ENCODE measurements at regions not wholly inside any gene's neighbourhood (a gene's known extent, or its start where the extent isn't known, plus 50 kb on each side); places are given as distances from the start of the nearest gene placed in this dataset.

GRCh38 chr1:232369451-232370296, 260.3 kb downstream of the SIPA1L2 start:
- POLR2A ChIA-PET: no interaction called here
- DNase-seq (no peak), ATAC-seq (no peak)
- H3K27ac Mint-ChIP-seq: no peak overlapping the region
- no peaks in the 10 kb centered on the region for H3K4me1 Mint-ChIP-seq
- H3K27me3 Mint-ChIP-seq: peaks cover 1 to 17% (median 8%) of the 10 kb centered on the region in 5 donors
- no peaks in the 10 kb centered on the region for H3K36me3 Mint-ChIP-seq
- H3K9me3 Mint-ChIP-seq: no peaks in the 10 kb centered on the region
- no peak overlapping the region for H3K4me3 Mint-ChIP-seq

- POLR2A ChIA-PET: no interaction called here
- H3K9me3 Mint-ChIP-seq: no peaks in the 10 kb centered on the region
- H3K4me3 Mint-ChIP-seq: no peak overlapping the region
Observed at GRCh38 chr1:232368821-232369321, 261.1 kb downstream of the SIPA1L2 start.

DNA sequence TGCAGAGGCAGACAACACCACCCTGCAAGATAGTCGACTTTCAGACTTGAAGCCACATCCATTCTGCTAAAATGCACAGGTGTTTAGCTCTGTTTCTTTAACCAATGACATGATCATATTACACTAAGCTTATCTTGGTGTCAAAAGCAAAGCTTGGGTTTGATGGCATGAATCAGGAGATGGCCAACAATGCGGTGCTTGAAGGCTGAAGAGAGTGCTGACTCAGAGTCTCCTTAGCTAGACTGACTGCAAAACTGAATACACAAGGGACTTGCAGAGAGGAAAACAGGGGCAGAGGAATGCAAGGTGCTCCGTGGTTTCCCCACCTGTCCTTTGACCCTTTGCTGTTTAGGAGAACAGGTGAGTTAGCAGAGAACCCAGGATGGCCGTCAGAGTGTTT, 262.6 kb downstream of the SIPA1L2 start:
- no peak for DNase-seq
- Mint-ChIP-seq H3K36me3 (no peaks in the 10 kb centered on the region), H3K9me3 (no peaks in the 10 kb centered on the region), H3K27me3 (peaks cover 0 to 11% (median 5%) of the 10 kb centered on the region in 5 donors), H3K4me1 (no peaks in the 10 kb centered on the region), H3K27ac (no peak overlapping the region), H3K4me3 (no peak overlapping the region)
- POLR2A ChIA-PET: no interaction called here
- no peak for ATAC-seq

More at GRCh38 chr1:232368821-232369321, 261.1 kb downstream of the SIPA1L2 start:
- no peak for DNase-seq
- no peaks in the 10 kb centered on the region for H3K4me1 Mint-ChIP-seq
- H3K36me3 Mint-ChIP-seq: no peaks in the 10 kb centered on the region
- no peak overlapping the region for H3K27ac Mint-ChIP-seq
- no peak for ATAC-seq
- peaks cover 1 to 16% (median 8%) of the 10 kb centered on the region in 5 donors for H3K27me3 Mint-ChIP-seq

DNA sequence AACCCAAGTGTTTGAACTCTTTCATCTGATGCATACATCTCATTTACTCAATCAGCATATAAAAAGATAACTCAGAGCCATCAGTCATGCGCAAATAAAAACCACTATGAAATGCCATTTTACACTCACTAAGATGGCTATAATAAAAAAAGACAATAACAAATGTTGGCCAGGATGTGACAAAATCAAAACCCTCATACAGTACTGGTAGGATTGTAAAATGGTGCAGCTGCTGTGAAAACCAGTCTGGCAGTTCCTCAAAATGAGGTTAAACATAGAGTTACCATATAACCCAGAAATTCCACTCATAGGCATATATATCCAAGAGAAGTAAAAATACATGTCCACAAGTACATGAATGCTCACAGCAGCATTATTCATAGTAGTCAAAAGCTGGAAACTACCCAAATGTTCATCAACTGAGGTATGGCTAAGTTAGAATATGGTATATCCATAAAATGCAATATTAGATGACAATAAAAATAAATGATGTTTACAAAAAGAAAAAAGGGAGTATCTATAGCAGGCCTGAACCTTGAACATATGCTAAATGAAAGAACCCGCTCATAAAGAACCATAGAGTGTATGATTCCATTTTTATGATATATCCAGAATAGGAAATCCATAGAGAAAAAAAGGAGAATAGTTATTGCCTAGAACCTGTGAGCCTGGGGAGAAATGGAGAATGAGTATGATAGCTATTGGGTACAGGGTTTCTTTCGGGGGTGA, 265.1 kb downstream of the SIPA1L2 start:
- no peaks in the 10 kb centered on the region for H3K9me3 Mint-ChIP-seq
- no peaks in the 10 kb centered on the region for H3K36me3 Mint-ChIP-seq
- H3K27ac Mint-ChIP-seq: no peak overlapping the region
- ATAC-seq (no peak), DNase-seq (no peak)
- H3K4me1 Mint-ChIP-seq: no peaks in the 10 kb centered on the region
- no peak overlapping the region for H3K4me3 Mint-ChIP-seq
- POLR2A ChIA-PET: no interaction called here
- peaks cover 0 to 5% (median 4%) of the 10 kb centered on the region in 5 donors for H3K27me3 Mint-ChIP-seq

GRCh38 chr1:232363008-232363407, 266.9 kb downstream of the SIPA1L2 start:
- POLR2A ChIA-PET: no interaction called here
- H3K27ac Mint-ChIP-seq: no peak overlapping the region

DNA sequence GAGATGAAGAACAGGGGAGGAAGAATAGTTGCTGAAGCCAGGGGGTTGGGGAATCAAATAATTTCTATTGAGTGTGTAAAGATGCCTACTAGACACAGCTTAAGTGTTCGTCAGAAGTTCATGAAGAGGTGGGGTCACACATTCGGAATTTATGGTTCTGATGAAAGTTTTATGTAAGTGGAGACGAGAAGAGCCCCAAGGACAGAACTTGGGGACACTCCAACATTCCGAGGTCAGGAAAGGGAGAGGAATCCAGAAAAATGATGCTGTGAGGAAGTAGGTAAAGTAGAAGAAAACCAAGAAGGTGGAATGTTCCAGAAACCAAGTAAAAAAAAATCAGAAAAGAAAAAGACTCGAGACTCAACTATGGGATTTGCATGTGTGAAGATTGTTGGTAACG, 272.5 kb downstream of the SIPA1L2 start:
- Mint-ChIP-seq H3K9me3 (no peaks in the 10 kb centered on the region), H3K4me3 (no peak overlapping the region), H3K27me3 (peaks cover 4 to 17% (median 6%) of the 10 kb centered on the region in 5 donors), H3K4me1 (no peaks in the 10 kb centered on the region), H3K36me3 (no peaks in the 10 kb centered on the region), H3K27ac (no peak overlapping the region)
- POLR2A ChIA-PET: no interaction called here
- ATAC-seq: no peak
- DNase-seq: no peak

More at GRCh38 chr1:232363008-232363407, 266.9 kb downstream of the SIPA1L2 start:
- ATAC-seq (no peak), DNase-seq (no peak)
- H3K4me3 Mint-ChIP-seq: no peak overlapping the region
- no peaks in the 10 kb centered on the region for H3K36me3 Mint-ChIP-seq
- peaks cover 0 to 4% (median 0%) of the 10 kb centered on the region in 5 donors for H3K27me3 Mint-ChIP-seq
- no peaks in the 10 kb centered on the region for H3K4me1 Mint-ChIP-seq
- H3K9me3 Mint-ChIP-seq: no peaks in the 10 kb centered on the region

GRCh38 chr1:232355162-232356006, 274.5 kb downstream of the SIPA1L2 start:
- Mint-ChIP-seq H3K9me3 (no peaks in the 10 kb centered on the region), H3K4me1 (no peaks in the 10 kb centered on the region), H3K27ac (peak overlapping the region in 1 of 10 donors; percentile 13), H3K27me3 (peaks cover 2 to 33% (median 12%) of the 10 kb centered on the region in 5 donors), H3K36me3 (no peaks in the 10 kb centered on the region), H3K4me3 (no peak overlapping the region)
- ATAC-seq (no peak), DNase-seq (no peak)
- POLR2A ChIA-PET: no interaction called here

DNA sequence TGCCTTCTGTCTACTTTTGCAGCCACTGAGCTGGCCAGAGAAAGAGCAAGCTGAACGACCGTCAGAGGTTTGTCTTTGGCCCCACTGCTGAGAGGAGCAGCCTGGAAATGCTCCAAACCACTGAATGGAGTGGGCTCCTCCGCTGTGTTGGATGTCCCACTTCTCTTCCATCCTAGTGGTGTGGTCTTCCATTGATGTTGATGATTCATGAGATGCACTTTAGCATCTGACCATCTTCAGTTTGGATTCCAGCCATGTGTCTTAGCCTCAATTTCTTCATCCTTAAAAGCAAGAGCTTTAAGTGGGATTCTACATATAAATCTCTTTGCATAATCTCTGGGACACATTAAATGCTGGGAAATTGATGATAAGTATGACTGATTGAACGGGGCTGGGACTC, 276.9 kb downstream of the SIPA1L2 start:
- Mint-ChIP-seq H3K9me3 (no peaks in the 10 kb centered on the region), H3K27ac (no peak overlapping the region), H3K4me1 (no peaks in the 10 kb centered on the region), H3K4me3 (no peak overlapping the region), H3K36me3 (no peaks in the 10 kb centered on the region), H3K27me3 (peaks cover 3 to 50% (median 15%) of the 10 kb centered on the region in 5 donors)
- DNase-seq (no peak), ATAC-seq (no peak)
- POLR2A ChIA-PET: no interaction called here

- Mint-ChIP-seq H3K4me1 (no peaks in the 10 kb centered on the region), H3K4me3 (no peak overlapping the region), H3K27ac (peak overlapping the region in 1 of 10 donors; percentile 63), H3K9me3 (no peaks in the 10 kb centered on the region), H3K27me3 (peaks cover 3 to 51% (median 15%) of the 10 kb centered on the region in 5 donors), H3K36me3 (no peaks in the 10 kb centered on the region)
- POLR2A ChIA-PET: no interaction called here
- ATAC-seq (no peak), DNase-seq (no peak)
Observed at GRCh38 chr1:232352366-232352765, 277.6 kb downstream of the SIPA1L2 start.

GRCh38 chr1:232351335-232351734, 278.6 kb downstream of the SIPA1L2 start:
- no peak for DNase-seq
- Mint-ChIP-seq H3K4me3 (no peak overlapping the region), H3K27ac (no peak overlapping the region), H3K27me3 (peaks cover 3 to 57% (median 15%) of the 10 kb centered on the region in 5 donors), H3K36me3 (no peaks in the 10 kb centered on the region), H3K9me3 (no peaks in the 10 kb centered on the region), H3K4me1 (no peaks in the 10 kb centered on the region)
- POLR2A ChIA-PET: no interaction called here
- ATAC-seq: no peak

GRCh38 chr1:232346844-232347243, 283.1 kb downstream of the SIPA1L2 start:
- no peak overlapping the region for H3K27ac Mint-ChIP-seq
- H3K4me1 Mint-ChIP-seq: no peaks in the 10 kb centered on the region
- no peak for ATAC-seq
- H3K36me3 Mint-ChIP-seq: peaks cover 0 to 6% (median 0%) of the 10 kb centered on the region in 3 donors
- H3K4me3 Mint-ChIP-seq: no peak overlapping the region
- H3K27me3 Mint-ChIP-seq: peaks cover 6 to 55% (median 12%) of the 10 kb centered on the region in 5 donors
- POLR2A ChIA-PET: no interaction called here
- H3K9me3 Mint-ChIP-seq: peaks cover 0 to 22% (median 9%) of the 10 kb centered on the region in 9 donors
- no peak for DNase-seq

DNA sequence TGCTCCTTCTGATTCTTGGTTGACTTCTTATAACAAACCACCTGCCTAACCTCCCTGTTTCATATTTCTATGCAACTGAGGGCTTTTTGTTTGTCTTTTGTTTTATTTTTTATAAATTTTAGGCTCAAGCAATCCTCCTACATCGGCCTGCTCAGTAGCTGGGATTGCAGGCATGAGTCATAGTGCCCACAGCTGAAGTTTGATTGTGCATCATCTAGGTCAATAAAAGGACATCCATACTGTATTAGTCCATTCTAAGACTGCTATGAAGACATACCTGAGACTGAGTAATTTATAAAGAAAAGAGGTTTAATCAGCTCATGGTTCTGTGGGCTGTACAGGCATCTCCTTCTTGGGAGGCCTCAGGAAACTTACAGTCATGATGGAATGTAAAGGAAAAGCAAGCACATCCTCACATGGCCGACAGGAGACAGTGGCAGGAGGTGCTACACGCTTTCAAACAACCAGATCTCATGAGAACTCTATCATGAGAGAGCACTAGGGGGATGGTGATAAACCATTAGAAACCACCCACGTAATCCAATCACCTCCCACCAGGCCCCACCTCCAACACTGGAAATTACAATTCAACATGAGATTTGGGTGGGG, 285.0 kb downstream of the SIPA1L2 start:
- peaks cover 0 to 22% (median 9%) of the 10 kb centered on the region in 9 donors for H3K9me3 Mint-ChIP-seq
- no peak overlapping the region for H3K27ac Mint-ChIP-seq
- no peak overlapping the region for H3K4me3 Mint-ChIP-seq
- POLR2A ChIA-PET: no interaction called here
- no peaks in the 10 kb centered on the region for H3K4me1 Mint-ChIP-seq
- no peak for DNase-seq
- H3K36me3 Mint-ChIP-seq: peaks cover 0 to 6% (median 0%) of the 10 kb centered on the region in 3 donors
- ATAC-seq: no peak
- peaks cover 7 to 65% (median 21%) of the 10 kb centered on the region in 5 donors for H3K27me3 Mint-ChIP-seq
